ENCODE measurements at regions not wholly inside any gene's neighbourhood (a gene's known extent, or its start where the extent isn't known, plus 50 kb on each side); places are given as distances from the start of the nearest gene placed in this dataset.

DNA sequence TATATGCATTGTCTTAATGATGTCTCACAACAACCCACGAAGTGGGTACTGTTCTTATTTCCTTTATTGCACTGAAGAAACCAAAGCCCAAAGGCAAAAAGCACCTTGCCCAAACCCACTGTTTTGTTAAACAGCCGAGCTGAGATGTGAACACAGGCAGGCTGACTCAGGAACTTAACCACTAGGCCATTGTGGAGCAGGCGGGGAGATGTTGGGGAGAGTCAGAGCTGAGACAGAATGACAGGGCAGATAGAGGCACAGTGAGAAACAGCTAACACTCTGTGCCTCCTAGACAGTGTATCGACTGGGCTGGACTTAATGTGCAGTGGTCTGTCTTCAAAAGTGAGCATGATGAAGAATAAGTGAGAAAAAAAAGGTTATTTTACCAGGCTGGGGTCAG is 56.5 kb downstream of the RPLP1 start:
- no peaks in the 10 kb centered on the region for H3K9me1 ChIP-seq (ENCODE audit: insufficient read depth, low read length)
- CTCF ChIA-PET, result no interaction called here
- H2BK5ac ChIP-seq (ENCODE audit: low read depth, low read length, poor library complexity, severe bottlenecking), result no peak overlapping the region
- in situ Hi-C loops (cut with MboI; ENCODE audit: low sequenced_read_pairs) (no loop called here), dilution Hi-C loops (cut with HindIII; ENCODE audit: low sequenced_read_pairs, unreplicated experiment) (no loop called here), intact Hi-C loops (cut with micrococcal nuclease) (no loop called here)
- H3K23ac ChIP-seq (ENCODE audit: low read depth, low read length), result no peak overlapping the region
- H2BK120ac ChIP-seq (ENCODE audit: low read depth, low read length), result no peak overlapping the region
- no peak overlapping the region for H3K27ac ChIP-seq (ENCODE audit: insufficient read depth, low read length)
- H4K91ac ChIP-seq (ENCODE audit: insufficient read depth, low read depth, low read length), result no peak overlapping the region
- no peak overlapping the region for H4K5ac ChIP-seq (ENCODE audit: low read depth, low read length)
- no peak overlapping the region for H3K4me3 ChIP-seq (ENCODE audit: insufficient read depth, low read depth, low read length)
- H2AK9ac ChIP-seq (replicated peaks; ENCODE audit: low read depth, low read length, poor library complexity), result no peak overlapping the region
- no peak overlapping the region for H2AFZ ChIP-seq (replicated peaks; ENCODE audit: low read length, poor library complexity)
- no TSS peak for BruUV-seq (replicated peaks)
- no peak overlapping the region for H3K18ac ChIP-seq (ENCODE audit: low read depth, low read length)
- H3K56ac ChIP-seq (ENCODE audit: extremely low read depth, insufficient read depth, low read length), result no peak overlapping the region
- H3K4me2 ChIP-seq (ENCODE audit: low read depth, low read length), result no peak overlapping the region
- H2AK5ac ChIP-seq (ENCODE audit: low read depth, low read length), result no peak overlapping the region
- DNase-seq (peak; percentile 18), ATAC-seq (ENCODE audit: low read depth) (peak; percentile 56)
- no peaks in the 10 kb centered on the region for H3K79me1 ChIP-seq (ENCODE audit: low read depth in 1 of 2, low read length in 2 of 2)
- H2BK15ac ChIP-seq (ENCODE audit: low read depth, low read length), result no peak overlapping the region
- no peak overlapping the region for H2BK20ac ChIP-seq (ENCODE audit: low read depth, low read length)
- WGBS, 2 experiments (ENCODE audit: extremely low coverage in 2 of 2, insufficient read length in 1 of 2), result no CpG with 5 or more reads among the region's 4 CpGs
- H3K4me1 ChIP-seq (ENCODE audit: control insufficient read depth, insufficient read depth, low read length), result no peaks in the 10 kb centered on the region
- POLR2A ChIA-PET (ENCODE audit: unreplicated experiment), result no interaction called here
- H3K14ac ChIP-seq (replicated peaks; ENCODE audit: low read depth, low read length), result no peak overlapping the region
- H4K8ac ChIP-seq (ENCODE audit: low read depth in 2 of 2, low read length in 2 of 2), result no peak overlapping the region
- no peak overlapping the region for H3K9ac ChIP-seq (ENCODE audit: low read depth, low read length)
- TF ChIP-seq CEBPB (IDR thresholded peaks at IDR 0.05; ENCODE audit: low read depth, low read length) (no peak), NFE2L2 (IDR thresholded peaks at IDR 0.05; ENCODE audit: low read depth, low read length) (peak; percentile 22; the same call in 1 of the 2 replicates)
- H3K27me3 ChIP-seq (ENCODE audit: control insufficient read depth, insufficient read depth, low read length), result peaks cover 47% of the 10 kb centered on the region
- no peak overlapping the region for H3K4ac ChIP-seq (ENCODE audit: low read depth, low read length)
- H3K36me3 ChIP-seq (ENCODE audit: control insufficient read depth, insufficient read depth, low read length), result no peaks in the 10 kb centered on the region
- no peaks in the 10 kb centered on the region for H3K9me3 ChIP-seq (ENCODE audit: control insufficient read depth, insufficient read depth, low read length)
- no peaks in the 10 kb centered on the region for H4K20me1 ChIP-seq (ENCODE audit: insufficient read depth, low read length)
